HG02642 (cell line): ENCODE measurements at regions not wholly inside any gene's neighbourhood (a gene's known extent, or its start where the extent isn't known, plus 50 kb on each side); places are given as distances from the start of the nearest gene placed in this dataset.
"Not testable (repeated sequence)": the region's sequence is repeated elsewhere in the genome, so short reads cannot be mapped to it uniquely, and the experiment has no call there.

Experiments used
- ATAC-seq: cut with Tn5 transposase; IDR thresholded peaks from one replicate; pipeline ENCODE4 v1.9.1; 2021; ENCODE audit warnings: mild to moderate bottlenecking; ENCODE audit not compliant: unreplicated experiment, poor library complexity

GRCh38 chr7:15057272-15057671 is 154.7 kb upstream of the DGKB start:
- no peak for ATAC-seq

DNA sequence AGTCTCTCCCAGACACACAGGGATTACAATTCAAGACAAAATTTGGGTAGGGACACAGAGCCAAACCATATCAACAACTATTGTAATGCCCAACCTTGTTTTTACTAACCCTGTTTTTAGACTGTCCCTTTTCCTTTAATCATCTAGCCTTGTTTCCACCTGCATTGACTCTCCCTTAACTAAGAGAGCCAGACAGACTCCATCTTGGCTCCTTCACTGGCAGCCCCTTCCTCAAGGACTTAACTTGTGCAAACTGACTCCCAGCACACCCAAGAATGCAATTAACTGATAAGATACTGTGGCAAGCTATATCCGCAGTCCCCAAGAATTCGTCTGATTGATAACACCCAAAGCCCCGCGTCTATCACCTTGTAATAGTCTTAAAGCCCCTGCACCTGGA is 151.8 kb upstream of the DGKB start:
- ATAC-seq = not testable (repeated sequence)

DNA sequence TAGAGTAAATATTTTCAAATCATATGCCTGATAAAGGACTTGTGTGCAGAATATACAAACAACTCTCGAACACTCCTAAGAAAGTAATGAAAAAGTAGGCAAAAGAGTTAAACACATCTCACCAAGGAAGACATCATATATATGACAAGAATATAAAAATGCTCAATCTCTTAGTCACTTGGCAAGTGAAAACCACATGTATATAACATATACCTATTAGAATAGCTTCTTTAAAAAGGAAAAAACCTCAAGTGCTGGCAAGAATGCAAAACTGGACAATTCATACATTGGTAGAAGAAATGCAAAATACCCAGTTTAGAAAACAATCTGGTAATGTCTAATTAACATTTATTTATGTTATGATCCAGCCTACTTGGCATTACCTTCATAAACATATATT is 146.6 kb upstream of the DGKB start:
- ATAC-seq = no peak

DNA sequence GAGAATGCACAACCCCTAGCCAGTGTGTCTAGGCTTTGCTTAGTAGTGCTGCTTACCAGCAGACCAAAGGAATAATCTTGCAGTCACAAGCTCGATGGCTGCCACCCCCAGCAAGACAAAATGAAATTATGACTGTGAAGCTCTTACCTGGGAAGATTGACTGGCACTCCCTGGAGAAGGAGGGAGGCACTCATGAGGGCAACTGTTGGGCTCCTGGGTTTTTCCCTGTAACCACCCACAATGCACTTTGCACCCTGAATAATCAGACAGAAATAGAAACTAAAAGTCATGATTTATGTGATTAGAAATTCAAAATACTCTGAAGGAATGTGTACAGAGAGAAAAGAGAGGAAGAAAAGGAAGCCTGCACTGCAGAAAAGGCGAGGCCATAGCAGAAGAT is 144.3 kb upstream of the DGKB start:
- no peak for ATAC-seq

GRCh38 chr7:15043931-15044330 is 141.4 kb upstream of the DGKB start:
- ATAC-seq = no peak

DNA sequence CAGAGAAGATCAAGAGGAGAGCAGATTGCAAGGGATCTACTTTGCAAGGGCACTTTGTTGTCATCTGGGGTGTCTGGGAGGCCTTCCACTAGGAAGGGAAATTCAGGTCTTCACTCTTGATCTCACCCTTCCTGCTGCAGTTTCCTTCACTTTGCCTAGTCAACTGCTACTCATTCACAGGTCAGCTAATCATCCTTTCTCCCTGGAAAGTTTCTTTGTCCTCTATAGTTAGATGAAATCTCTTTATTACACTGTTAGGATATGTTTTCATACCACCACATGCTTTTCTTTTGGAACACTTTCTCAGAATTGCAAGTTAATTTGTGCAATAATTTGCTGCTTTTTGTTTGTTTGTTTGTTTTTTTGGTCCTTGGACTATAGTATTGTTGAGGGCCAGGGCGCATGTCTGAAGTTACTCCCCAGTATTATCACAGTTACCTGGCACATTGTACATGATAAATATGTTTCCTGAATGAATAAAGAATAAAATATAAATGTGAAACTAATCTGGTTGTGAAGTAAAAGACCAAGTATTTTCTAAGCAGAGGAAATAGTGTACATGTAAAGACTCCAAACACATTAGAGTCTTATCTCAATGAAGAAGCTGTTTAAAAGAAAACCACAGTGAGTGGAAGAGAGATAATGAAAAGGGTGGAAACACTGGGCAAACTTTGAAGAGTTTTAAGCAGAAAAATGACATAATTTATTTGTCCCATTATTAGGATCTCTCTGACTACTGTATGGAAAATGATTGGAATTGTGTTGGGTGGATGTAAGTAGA is 139.9 kb upstream of the DGKB start:
- ATAC-seq = no peak

DNA sequence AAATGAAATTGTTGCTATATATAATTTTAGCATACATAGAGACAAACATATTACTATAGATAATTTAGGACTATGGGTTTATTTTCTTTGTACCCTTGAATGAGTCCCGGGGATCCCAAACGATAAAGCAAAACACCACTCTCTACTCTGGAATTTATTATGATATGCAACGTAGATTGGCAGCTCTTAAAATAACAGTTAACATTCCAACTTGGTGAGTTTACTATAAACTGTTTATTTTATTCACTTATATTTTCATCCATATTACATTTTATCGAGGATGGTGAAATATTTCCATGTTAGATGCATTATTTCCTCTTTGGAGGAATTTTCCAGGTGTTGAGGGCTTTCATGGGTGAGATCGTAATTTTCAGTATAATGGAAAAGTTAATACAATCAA is 138.7 kb upstream of the DGKB start:
- no peak for ATAC-seq

GRCh38 chr7:15035814-15036213 is 133.3 kb upstream of the DGKB start:
- no peak for ATAC-seq

- no peak for ATAC-seq
Observed at GRCh38 chr7:15033039-15033438, 130.5 kb upstream of the DGKB start.

- ATAC-seq = no peak
Observed at GRCh38 chr7:15018981-15019380, 116.4 kb upstream of the DGKB start.

GRCh38 chr7:15016766-15017165 is 114.2 kb upstream of the DGKB start:
- ATAC-seq = no peak

DNA sequence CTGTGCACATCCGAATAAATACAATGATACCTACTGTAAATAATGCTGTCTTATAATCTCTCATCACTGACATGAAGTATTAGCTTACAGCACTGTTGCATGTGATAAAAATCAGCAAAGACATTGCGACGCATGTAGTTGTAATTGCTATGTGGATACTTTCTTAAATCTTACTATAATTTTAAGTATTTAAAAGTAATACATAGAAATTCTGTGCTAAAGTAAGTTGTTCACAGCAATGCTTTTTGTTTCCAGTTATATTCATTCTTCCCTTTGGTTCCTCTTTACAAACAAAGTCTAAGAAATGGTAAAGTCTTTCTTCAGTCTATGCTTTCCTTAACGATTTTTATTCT is 113.7 kb upstream of the DGKB start:
- no peak for ATAC-seq

GRCh38 chr7:15015545-15016314 is 113.2 kb upstream of the DGKB start:
- peak; percentile 91 for ATAC-seq

- ATAC-seq = no peak
Observed at GRCh38 chr7:15012135-15012534, 109.6 kb upstream of the DGKB start.

DNA sequence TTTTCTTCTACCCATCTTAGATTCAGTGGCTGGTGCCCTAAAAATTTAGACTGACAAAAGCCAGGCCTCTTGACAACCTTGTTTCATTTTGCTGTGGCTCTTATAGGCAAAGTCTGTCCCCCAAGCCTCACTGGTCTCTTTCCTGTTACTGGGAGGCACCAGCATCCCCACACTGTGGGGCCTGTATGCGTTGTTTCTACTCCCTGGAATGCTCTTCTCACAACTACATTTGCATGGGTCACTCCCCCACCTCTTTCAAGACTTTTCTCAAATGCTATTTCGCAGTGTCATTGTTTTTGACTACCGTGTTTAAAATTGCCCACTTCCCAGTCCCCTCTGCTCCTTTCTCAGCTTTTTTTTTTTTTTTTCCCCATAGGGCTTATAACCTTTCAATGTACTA is 108.7 kb upstream of the DGKB start:
- ATAC-seq = no peak

GRCh38 chr7:15007507-15007906 is 105.0 kb upstream of the DGKB start:
- no peak for ATAC-seq

DNA sequence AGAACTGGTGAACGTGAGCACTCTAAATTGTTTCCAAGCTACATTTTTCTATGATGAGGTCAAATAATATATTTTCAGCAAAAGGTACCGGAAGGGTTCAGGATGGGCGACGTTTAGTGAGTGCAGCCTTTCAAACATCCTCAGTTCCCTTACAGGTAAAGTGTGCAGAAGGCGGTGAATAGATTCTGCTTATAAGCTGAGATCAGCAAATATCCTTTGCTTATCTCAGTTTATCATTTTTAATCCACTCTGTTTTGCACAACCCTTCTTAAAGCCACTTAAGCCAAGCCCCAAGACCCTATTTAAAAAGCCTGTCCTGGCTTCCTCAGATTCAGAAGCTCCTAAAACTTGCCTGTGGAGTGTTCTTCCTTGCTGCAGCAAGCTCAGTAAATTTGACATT is 103.1 kb upstream of the DGKB start:
- ATAC-seq = no peak

DNA sequence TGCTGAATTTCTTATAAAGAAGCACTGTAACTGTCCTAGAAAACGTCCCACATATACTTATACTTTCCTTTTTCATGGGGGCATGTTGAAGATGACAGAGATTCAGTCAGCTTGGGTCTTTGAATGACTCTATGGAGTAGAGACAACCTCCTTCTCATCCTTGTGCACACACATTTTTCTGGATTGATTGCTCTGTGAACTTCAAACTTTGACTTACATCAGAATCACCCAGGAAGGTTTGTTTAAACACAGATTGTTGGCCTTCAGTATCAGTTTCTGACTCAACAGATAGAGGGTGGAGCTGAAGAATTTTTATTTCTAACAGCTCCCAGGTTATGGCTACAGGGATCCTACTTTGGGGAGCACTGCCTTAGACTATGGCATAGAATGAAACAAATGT is 97.6 kb upstream of the DGKB start:
- no peak for ATAC-seq

DNA sequence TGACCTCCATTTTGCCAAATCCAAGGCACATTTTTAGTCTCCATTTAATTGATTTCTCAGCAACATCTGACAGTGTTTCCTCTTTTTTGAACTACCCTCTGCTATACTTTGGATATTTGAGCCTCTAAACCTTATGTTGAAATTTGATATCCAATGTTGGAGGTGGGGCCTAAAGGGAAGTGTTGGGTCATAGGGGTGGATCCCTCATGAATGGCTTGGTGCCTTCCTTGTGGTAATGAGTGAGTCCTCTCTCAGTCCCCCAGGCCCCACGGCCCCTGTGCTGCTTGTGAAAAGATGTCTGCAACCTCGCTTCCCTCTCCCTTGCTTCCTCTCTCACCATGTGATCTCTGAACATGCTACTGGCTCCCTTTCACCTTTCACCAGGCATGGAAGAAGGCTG is 96.8 kb upstream of the DGKB start:
- no peak for ATAC-seq

GRCh38 chr7:14995774-14996173 is 93.2 kb upstream of the DGKB start:
- no peak for ATAC-seq

GRCh38 chr7:14988941-14989340 is 86.4 kb upstream of the DGKB start:
- no peak for ATAC-seq

GRCh38 chr7:14978687-14979086 is 76.1 kb upstream of the DGKB start:
- no peak for ATAC-seq
